OCI-LY7 (cell line): ENCODE measurements at regions not wholly inside any gene's neighbourhood (a gene's known extent, or its start where the extent isn't known, plus 50 kb on each side); places are given as distances from the start of the nearest gene placed in this dataset.
"Not testable (repeated sequence)": the region's sequence is repeated elsewhere in the genome, so short reads cannot be mapped to it uniquely, and the experiment has no call there.

Source experiments
- BruUV-seq: library from RNA; stranded (reverse); fragments of 400-500 nt; replicated peaks from 2 replicates; lab custom pipeline; 2021; lab: Mats Ljungman, UMichigan
- CTCF ChIA-PET: fragments of 300-600 bp; sonication (Branson Sonifier 250); formaldehyde crosslinking; loops from one replicate; lab custom pipeline; 2022; ENCODE audit warnings: antibody characterized with exemption; ENCODE audit not compliant: unreplicated experiment; lab: Charles Lee
- POLR2A ChIA-PET: fragments of 300-600 bp; sonication (Branson Sonifier 250); formaldehyde crosslinking; loops from one replicate; lab custom pipeline; 2022; ENCODE audit warnings: antibody characterized with exemption; lab: Charles Lee
- DNase-seq: peaks from one replicate; pipeline ENCODE4 v3.0.0-alpha.2; 2015; ENCODE audit warnings: low spot score
- H2AFZ ChIP-seq: fragments of 200-600 bp; sonication (generic), shearing (Covaris generic); 2 replicates; pipeline ENCODE4 v1.6.1; 2014; ENCODE audit warnings: mild to moderate bottlenecking, antibody characterized with exemption, low read length, moderate library complexity
- H3K27ac ChIP-seq: fragments of 200-600 bp; sonication (generic); 2 replicates; pipeline ENCODE4 v1.5.1; 2014; ENCODE audit warnings: mixed run types, low read depth, mild to moderate bottlenecking, moderate library complexity, low read length, inconsistent platforms; ENCODE audit not compliant: poor library complexity, severe bottlenecking
- H3K36me3 ChIP-seq: fragments of 200-600 bp; sonication (generic); 2 replicates; pipeline ENCODE4 v1.6.1; 2014; ENCODE audit warnings: mild to moderate bottlenecking, antibody characterized with exemption, low read length, moderate library complexity, mixed read lengths; ENCODE audit not compliant: insufficient read depth
- H3K4me1 ChIP-seq: fragments of 200-600 bp; sonication (generic); 2 replicates; pipeline ENCODE4 v1.5.1; 2014; ENCODE audit warnings: mild to moderate bottlenecking, low read length; ENCODE audit not compliant: insufficient read depth, poor library complexity, severe bottlenecking
- H3K4me2 ChIP-seq: fragments of 200-600 bp; sonication (generic); 2 replicates; pipeline ENCODE4 v1.6.1; 2014; ENCODE audit warnings: mild to moderate bottlenecking, low read length
- H3K4me3 ChIP-seq: fragments of 200-600 bp; sonication (generic); 2 replicates; pipeline ENCODE4 v1.5.1; 2014; ENCODE audit warnings: mild to moderate bottlenecking, low read depth, low read length; ENCODE audit not compliant: poor library complexity, severe bottlenecking
- H3K79me2 ChIP-seq: fragments of 200-600 bp; sonication (generic); 2 replicates; pipeline ENCODE4 v1.6.1; 2016; ENCODE audit warnings: low read depth, mild to moderate bottlenecking, low read length, moderate library complexity, mixed read lengths; ENCODE audit not compliant: insufficient read depth
- H3K9me2 ChIP-seq: fragments of 200-600 bp; sonication (generic); 2 replicates; pipeline ENCODE4 v1.6.1; 2016; ENCODE audit warnings: mild to moderate bottlenecking, low read length, mixed read lengths; ENCODE audit not compliant: insufficient read depth
- H3K9me3 ChIP-seq: fragments of 200-600 bp; sonication (generic); 2 replicates; pipeline ENCODE4 v1.6.1; 2014; ENCODE audit warnings: mild to moderate bottlenecking, mixed run types, low read length, mixed read lengths
- H4K20me1 ChIP-seq: fragments of 200-600 bp; sonication (generic); 2 replicates; pipeline ENCODE4 v1.6.1; 2014; ENCODE audit warnings: mild to moderate bottlenecking, antibody characterized with exemption, low read length, moderate library complexity, mixed read lengths; ENCODE audit not compliant: insufficient read depth
- EZH2phosphoT487 ChIP-seq: fragments of 200-600 bp; sonication (generic); IDR thresholded peaks from 2 replicates; pipeline ENCODE4 v1.6.1; 2018; ENCODE audit warnings: low read depth, borderline replicate concordance, mild to moderate bottlenecking, mixed run types, antibody characterized with exemption, low read length, moderate library complexity, mixed read lengths
- intact Hi-C: fragments of 100-400 bp; cut with micrococcal nuclease; formaldehyde crosslinking; loops from one replicate; pipeline ENCODE4 v1.10.0; 2022; ENCODE audit not compliant: unreplicated experiment
- TF ChIP-seq, protein P1 (sequence below): fragments of 200-600 bp; sonication (generic); conservative IDR thresholded peaks from 2 replicates; pipeline ENCODE4 v1.5.1; 2014; ENCODE audit warnings: mild to moderate bottlenecking, antibody characterized with exemption, low read length, moderate library complexity, mixed read lengths

GRCh38 chr3:3433711-3434110 lies 254.2 kb upstream of the CRBN start:
- BruUV-seq = no TSS peak
- Histone ChIP-seq H2AFZ (no peak overlapping the region), H3K79me2 (no peaks in the 10 kb centered on the region), H3K4me3 (no peak overlapping the region), H3K4me2 (no peak overlapping the region), H3K4me1 (no peaks in the 10 kb centered on the region), H3K9me2 (no peaks in the 10 kb centered on the region), H3K9me3 (no peaks in the 10 kb centered on the region), H3K27ac (no peak overlapping the region), H3K36me3 (no peaks in the 10 kb centered on the region), H4K20me1 (no peaks in the 10 kb centered on the region)
- no peak for DNase-seq
- TF ChIP-seq, protein P1, sequence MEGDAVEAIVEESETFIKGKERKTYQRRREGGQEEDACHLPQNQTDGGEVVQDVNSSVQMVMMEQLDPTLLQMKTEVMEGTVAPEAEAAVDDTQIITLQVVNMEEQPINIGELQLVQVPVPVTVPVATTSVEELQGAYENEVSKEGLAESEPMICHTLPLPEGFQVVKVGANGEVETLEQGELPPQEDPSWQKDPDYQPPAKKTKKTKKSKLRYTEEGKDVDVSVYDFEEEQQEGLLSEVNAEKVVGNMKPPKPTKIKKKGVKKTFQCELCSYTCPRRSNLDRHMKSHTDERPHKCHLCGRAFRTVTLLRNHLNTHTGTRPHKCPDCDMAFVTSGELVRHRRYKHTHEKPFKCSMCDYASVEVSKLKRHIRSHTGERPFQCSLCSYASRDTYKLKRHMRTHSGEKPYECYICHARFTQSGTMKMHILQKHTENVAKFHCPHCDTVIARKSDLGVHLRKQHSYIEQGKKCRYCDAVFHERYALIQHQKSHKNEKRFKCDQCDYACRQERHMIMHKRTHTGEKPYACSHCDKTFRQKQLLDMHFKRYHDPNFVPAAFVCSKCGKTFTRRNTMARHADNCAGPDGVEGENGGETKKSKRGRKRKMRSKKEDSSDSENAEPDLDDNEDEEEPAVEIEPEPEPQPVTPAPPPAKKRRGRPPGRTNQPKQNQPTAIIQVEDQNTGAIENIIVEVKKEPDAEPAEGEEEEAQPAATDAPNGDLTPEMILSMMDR = no peak
- TF ChIP-seq EZH2phosphoT487 = no peak
- CTCF ChIA-PET = no interaction called here
- POLR2A ChIA-PET = no interaction called here
- intact Hi-C loops = no loop called here

DNA sequence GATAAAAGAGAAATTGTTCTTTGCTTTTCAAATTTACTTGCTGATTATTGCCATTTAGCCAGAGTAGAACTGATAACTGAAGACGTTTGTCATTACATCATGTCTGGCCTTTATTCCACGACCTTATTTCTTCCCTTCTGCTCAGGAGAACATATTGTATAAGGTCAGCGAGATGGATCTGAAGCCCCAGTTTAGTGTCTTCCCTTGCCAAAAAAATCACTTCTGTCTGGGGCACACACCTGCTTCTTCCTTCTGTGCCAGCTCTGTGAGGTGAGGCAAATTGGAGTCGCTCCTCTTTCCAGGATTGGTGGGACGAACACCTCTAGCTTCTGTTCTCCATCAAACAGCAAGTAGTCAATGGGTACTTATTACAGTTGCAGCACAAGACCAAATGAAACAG lies 250.3 kb upstream of the CRBN start:
- POLR2A ChIA-PET = interaction anchor here (1.0 kb wide), 1 partner anchor 10 kb away, joined by 3 read pairs; no protein-coding TSS in a partner anchor
- CTCF ChIA-PET = no interaction called here
- DNase-seq = no peak
- no TSS peak for BruUV-seq
- no peaks in the 10 kb centered on the region for H3K9me3 ChIP-seq
- H3K4me2 ChIP-seq = no peak overlapping the region
- H2AFZ ChIP-seq = no peak overlapping the region
- no peaks in the 10 kb centered on the region for H3K79me2 ChIP-seq
- H3K36me3 ChIP-seq = no peaks in the 10 kb centered on the region
- no peaks in the 10 kb centered on the region for H3K9me2 ChIP-seq
- H3K27ac ChIP-seq = no peak overlapping the region
- TF ChIP-seq, protein P1 = no peak
- TF ChIP-seq EZH2phosphoT487 = no peak
- H3K4me3 ChIP-seq = no peak overlapping the region
- H3K4me1 ChIP-seq = no peaks in the 10 kb centered on the region
- no peaks in the 10 kb centered on the region for H4K20me1 ChIP-seq
- intact Hi-C loops = no loop called here

DNA sequence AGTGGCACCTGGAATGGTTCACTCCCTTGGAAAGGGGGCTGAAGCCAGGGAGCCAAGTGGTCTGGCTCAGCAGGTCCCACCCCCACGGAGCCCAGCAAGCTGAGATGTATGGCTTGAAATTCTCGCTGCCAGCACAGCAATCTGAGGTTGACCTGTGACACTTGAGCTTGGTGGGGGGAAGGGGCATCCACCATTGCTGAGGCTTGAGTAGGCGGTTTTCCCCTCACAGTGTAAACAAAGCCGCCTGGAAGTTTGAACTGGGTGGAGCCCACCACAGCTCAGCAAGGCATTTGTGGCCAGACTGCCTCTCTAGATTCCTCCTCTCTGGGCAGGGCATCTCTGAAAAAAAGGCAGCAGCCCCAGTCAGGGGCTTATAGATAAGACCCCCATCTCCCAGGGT lies 228.2 kb upstream of the CRBN start:
- H3K36me3 ChIP-seq, H3K9me3 ChIP-seq, H3K4me3 ChIP-seq, H3K79me2 ChIP-seq, H3K9me2 ChIP-seq, DNase-seq, BruUV-seq, intact Hi-C loops, POLR2A ChIA-PET, CTCF ChIA-PET, H3K4me1 ChIP-seq, H2AFZ ChIP-seq, H3K27ac ChIP-seq, H4K20me1 ChIP-seq, H3K4me2 ChIP-seq: not testable (repeated sequence)
